GM19395 (cell line): ENCODE measurements at regions not wholly inside any gene's neighbourhood (a gene's known extent, or its start where the extent isn't known, plus 50 kb on each side); places are given as distances from the start of the nearest gene placed in this dataset.
"Not testable (repeated sequence)": the region's sequence is repeated elsewhere in the genome, so short reads cannot be mapped to it uniquely, and the experiment has no call there.

Experiments used
- ATAC-seq: cut with Tn5 transposase; IDR thresholded peaks from one replicate; pipeline ENCODE4 v1.9.1; 2021; ENCODE audit warnings: mild to moderate bottlenecking, moderate library complexity; ENCODE audit not compliant: unreplicated experiment

GRCh38 chr4:34412233-34412632, 1832.1 kb downstream of the ARAP2 start:
- ATAC-seq, result no peak

- no peak for ATAC-seq
These were observed 1831.4 kb downstream of the ARAP2 start for GRCh38 chr4:34412911-34413310.

- no peak for ATAC-seq
These were observed 1827.2 kb downstream of the ARAP2 start for GRCh38 chr4:34417160-34417559.

GRCh38 chr4:34419871-34420270, 1824.4 kb downstream of the ARAP2 start:
- no peak for ATAC-seq

GRCh38 chr4:34422472-34423175, 1821.7 kb downstream of the ARAP2 start:
- no peak for ATAC-seq

GRCh38 chr4:34432706-34433105, 1811.6 kb downstream of the ARAP2 start:
- no peak for ATAC-seq

GRCh38 chr4:34434377-34434776, 1809.9 kb downstream of the ARAP2 start:
- not testable (repeated sequence) for ATAC-seq

GRCh38 chr4:34464196-34464595, 1780.1 kb downstream of the ARAP2 start:
- ATAC-seq, result no peak

- ATAC-seq, result no peak
These were observed 1777.9 kb downstream of the ARAP2 start for GRCh38 chr4:34466411-34466810.

GRCh38 chr4:34469516-34469915, 1774.8 kb downstream of the ARAP2 start:
- no peak for ATAC-seq

- no peak for ATAC-seq
These were observed 1759.1 kb downstream of the ARAP2 start for GRCh38 chr4:34485252-34485651.

- ATAC-seq, result no peak
These were observed 1757.6 kb downstream of the ARAP2 start for GRCh38 chr4:34486461-34487363.

GRCh38 chr4:34492414-34492813, 1751.9 kb downstream of the ARAP2 start:
- ATAC-seq, result no peak

- no peak for ATAC-seq
These were observed 1742.2 kb downstream of the ARAP2 start for GRCh38 chr4:34502086-34502485.

- ATAC-seq, result not testable (repeated sequence)
These were observed 1739.6 kb downstream of the ARAP2 start for GRCh38 chr4:34504731-34505130.

GRCh38 chr4:34506511-34507092, 1737.7 kb downstream of the ARAP2 start:
- not testable (repeated sequence) for ATAC-seq

- ATAC-seq, result no peak
These were observed 1731.7 kb downstream of the ARAP2 start for GRCh38 chr4:34512616-34513015.

GRCh38 chr4:34516524-34516923, 1727.8 kb downstream of the ARAP2 start:
- ATAC-seq, result no peak

GRCh38 chr4:34534916-34535315, 1709.4 kb downstream of the ARAP2 start:
- ATAC-seq, result no peak

GRCh38 chr4:34566091-34566490, 1678.2 kb downstream of the ARAP2 start:
- ATAC-seq, result no peak

GRCh38 chr4:34572026-34572425, 1672.3 kb downstream of the ARAP2 start:
- no peak for ATAC-seq

- ATAC-seq, result no peak
These were observed 1629.0 kb downstream of the ARAP2 start for GRCh38 chr4:34615315-34615714.
